Osteoblast (primary cell): ENCODE measurements at regions not wholly inside any gene's neighbourhood (a gene's known extent, or its start where the extent isn't known, plus 50 kb on each side); places are given as distances from the start of the nearest gene placed in this dataset.

Experiments
- DNase-seq: peaks from one replicate; pipeline ENCODE4 v3.0.0; 2011; ENCODE audit warnings: low spot score, mixed read lengths; ENCODE audit not compliant: insufficient read length; ENCODE audit errors: missing footprints
- H2AFZ ChIP-seq: 2 replicates; pipeline ENCODE4 v1.6.0; 2011; ENCODE audit warnings: mild to moderate bottlenecking, low read length
- H3K27ac ChIP-seq: 2 replicates; pipeline ENCODE4 v1.5.1; 2011; ENCODE audit warnings: mild to moderate bottlenecking, low read depth, low read length, moderate library complexity
- H3K27me3 ChIP-seq: 2 replicates; pipeline ENCODE4 v1.6.0; 2012; ENCODE audit warnings: mild to moderate bottlenecking, control low read depth, inconsistent platforms, low read length, moderate library complexity; ENCODE audit not compliant: insufficient read depth
- H3K36me3 ChIP-seq: 2 replicates; pipeline ENCODE4 v1.5.1; 2011; ENCODE audit warnings: mild to moderate bottlenecking, low read length, control low read depth, moderate library complexity; ENCODE audit not compliant: insufficient read depth
- H3K4me1 ChIP-seq: 2 replicates; pipeline ENCODE4 v1.5.1; 2011; ENCODE audit warnings: mild to moderate bottlenecking, low read length, control low read depth, moderate library complexity; ENCODE audit not compliant: insufficient read depth
- H3K4me2 ChIP-seq: 2 replicates; pipeline ENCODE4 v1.6.0; 2011; ENCODE audit warnings: mild to moderate bottlenecking, low read length; ENCODE audit not compliant: insufficient read depth
- H3K4me3 ChIP-seq: fragments of 200-600 bp; sonication (generic); 3 replicates; pipeline ENCODE4 v1.5.1; 2012; ENCODE audit warnings: mild to moderate bottlenecking, low read length, inconsistent platforms; ENCODE audit not compliant: insufficient read depth
- H3K79me2 ChIP-seq: 2 replicates; pipeline ENCODE4 v1.6.0; 2012; ENCODE audit warnings: mild to moderate bottlenecking, low read length, control low read depth, inconsistent platforms; ENCODE audit not compliant: insufficient read depth
- H3K9me3 ChIP-seq: 2 replicates; pipeline ENCODE4 v1.5.1; 2011; ENCODE audit warnings: low read depth, low read length, control low read depth
- H4K20me1 ChIP-seq: 2 replicates; pipeline ENCODE4 v1.6.0; 2012; ENCODE audit warnings: mild to moderate bottlenecking, low read length, control low read depth; ENCODE audit not compliant: insufficient read depth
- CTCF ChIP-seq: IDR thresholded peaks from 2 replicates; pipeline ENCODE4 v1.5.1; 2011; ENCODE audit warnings: mild to moderate bottlenecking, low read depth, low read length, moderate library complexity; ENCODE audit errors: extremely low read depth

GRCh38 chr6:168902075-168902474 is 351.6 kb downstream of the THBS2 start:
- H2AFZ ChIP-seq, result no peak overlapping the region
- no peaks in the 10 kb centered on the region for H4K20me1 ChIP-seq
- peaks cover 6% of the 10 kb centered on the region for H3K27me3 ChIP-seq
- H3K9me3 ChIP-seq, result no peaks in the 10 kb centered on the region
- no peak for DNase-seq
- H3K4me2 ChIP-seq, result no peak overlapping the region
- no peaks in the 10 kb centered on the region for H3K4me1 ChIP-seq
- no peaks in the 10 kb centered on the region for H3K36me3 ChIP-seq
- H3K4me3 ChIP-seq, result no peak overlapping the region
- H3K79me2 ChIP-seq, result no peaks in the 10 kb centered on the region
- TF ChIP-seq CTCF, result no peak
- H3K27ac ChIP-seq, result no peak overlapping the region

GRCh38 chr6:168901076-168901475 is 352.6 kb downstream of the THBS2 start:
- no peak overlapping the region for H3K4me2 ChIP-seq
- no peak overlapping the region for H3K4me3 ChIP-seq
- H3K36me3 ChIP-seq, result no peaks in the 10 kb centered on the region
- no peaks in the 10 kb centered on the region for H3K79me2 ChIP-seq
- DNase-seq, result no peak
- H3K9me3 ChIP-seq, result no peaks in the 10 kb centered on the region
- no peaks in the 10 kb centered on the region for H4K20me1 ChIP-seq
- peaks cover 6% of the 10 kb centered on the region for H3K27me3 ChIP-seq
- no peak for TF ChIP-seq CTCF
- H2AFZ ChIP-seq, result no peak overlapping the region
- no peaks in the 10 kb centered on the region for H3K4me1 ChIP-seq
- no peak overlapping the region for H3K27ac ChIP-seq

GRCh38 chr6:168896321-168896720 is 357.3 kb downstream of the THBS2 start:
- peaks cover 8% of the 10 kb centered on the region for H3K27me3 ChIP-seq
- H3K4me2 ChIP-seq, result no peak overlapping the region
- no peaks in the 10 kb centered on the region for H3K9me3 ChIP-seq
- no peak for DNase-seq
- H3K27ac ChIP-seq, result no peak overlapping the region
- peak overlapping the region; percentile 39 for H2AFZ ChIP-seq
- H3K4me1 ChIP-seq, result peaks cover 6% of the 10 kb centered on the region
- no peaks in the 10 kb centered on the region for H3K36me3 ChIP-seq
- no peak for TF ChIP-seq CTCF
- no peaks in the 10 kb centered on the region for H4K20me1 ChIP-seq
- H3K79me2 ChIP-seq, result no peaks in the 10 kb centered on the region
- no peak overlapping the region for H3K4me3 ChIP-seq

- Histone ChIP-seq H4K20me1 (no peaks in the 10 kb centered on the region), H2AFZ (peak overlapping the region; percentile 80), H3K4me2 (peak overlapping the region; percentile 79), H3K27ac (no peak overlapping the region), H3K27me3 (peaks cover 6% of the 10 kb centered on the region), H3K36me3 (no peaks in the 10 kb centered on the region), H3K4me3 (peak overlapping the region; percentile 48), H3K4me1 (peaks cover 6% of the 10 kb centered on the region), H3K9me3 (no peaks in the 10 kb centered on the region), H3K79me2 (no peaks in the 10 kb centered on the region)
- peak; percentile 98 for DNase-seq
- peak; percentile 98 for TF ChIP-seq CTCF
Observed at GRCh38 chr6:168895102-168895812, 358.4 kb downstream of the THBS2 start.
